ENCODE measurements at regions not wholly inside any gene's neighbourhood (a gene's known extent, or its start where the extent isn't known, plus 50 kb on each side); places are given as distances from the start of the nearest gene placed in this dataset.

DNA sequence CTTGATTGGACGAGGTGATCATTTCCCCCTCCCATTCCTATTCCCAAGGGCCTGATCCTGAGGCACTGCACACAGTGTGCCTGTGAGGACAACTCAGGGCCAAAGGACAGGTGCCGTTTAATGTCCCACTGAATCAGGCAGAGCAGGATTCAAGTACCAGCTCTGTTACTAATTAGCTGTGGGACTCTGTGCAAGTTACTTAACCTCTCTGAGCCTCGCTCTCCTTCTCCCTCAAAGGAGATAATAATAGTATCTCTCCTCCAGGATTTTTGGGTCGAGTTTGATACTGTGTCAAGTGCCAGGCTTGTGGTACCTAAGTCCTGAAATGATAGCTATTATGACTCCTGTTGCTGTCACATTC, 86.8 kb upstream of the NKD1 start:
- TF ChIP-seq, protein P1, sequence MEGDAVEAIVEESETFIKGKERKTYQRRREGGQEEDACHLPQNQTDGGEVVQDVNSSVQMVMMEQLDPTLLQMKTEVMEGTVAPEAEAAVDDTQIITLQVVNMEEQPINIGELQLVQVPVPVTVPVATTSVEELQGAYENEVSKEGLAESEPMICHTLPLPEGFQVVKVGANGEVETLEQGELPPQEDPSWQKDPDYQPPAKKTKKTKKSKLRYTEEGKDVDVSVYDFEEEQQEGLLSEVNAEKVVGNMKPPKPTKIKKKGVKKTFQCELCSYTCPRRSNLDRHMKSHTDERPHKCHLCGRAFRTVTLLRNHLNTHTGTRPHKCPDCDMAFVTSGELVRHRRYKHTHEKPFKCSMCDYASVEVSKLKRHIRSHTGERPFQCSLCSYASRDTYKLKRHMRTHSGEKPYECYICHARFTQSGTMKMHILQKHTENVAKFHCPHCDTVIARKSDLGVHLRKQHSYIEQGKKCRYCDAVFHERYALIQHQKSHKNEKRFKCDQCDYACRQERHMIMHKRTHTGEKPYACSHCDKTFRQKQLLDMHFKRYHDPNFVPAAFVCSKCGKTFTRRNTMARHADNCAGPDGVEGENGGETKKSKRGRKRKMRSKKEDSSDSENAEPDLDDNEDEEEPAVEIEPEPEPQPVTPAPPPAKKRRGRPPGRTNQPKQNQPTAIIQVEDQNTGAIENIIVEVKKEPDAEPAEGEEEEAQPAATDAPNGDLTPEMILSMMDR (IDR thresholded peaks at IDR 0.05): no peak
- TF ChIP-seq POLR2A (IDR thresholded peaks at IDR 0.05): no peak

Measured in Peyer's patch (tissue), 4 donors.